HG02610 (cell line): ENCODE measurements at regions not wholly inside any gene's neighbourhood (a gene's known extent, or its start where the extent isn't known, plus 50 kb on each side); places are given as distances from the start of the nearest gene placed in this dataset.
"Not testable (repeated sequence)": the region's sequence is repeated elsewhere in the genome, so short reads cannot be mapped to it uniquely, and the experiment has no call there.

Experiments
- ATAC-seq: cut with Tn5 transposase; IDR thresholded peaks from one replicate; pipeline ENCODE4 v1.9.1; 2021; ENCODE audit warnings: mild to moderate bottlenecking, moderate library complexity; ENCODE audit not compliant: unreplicated experiment

DNA sequence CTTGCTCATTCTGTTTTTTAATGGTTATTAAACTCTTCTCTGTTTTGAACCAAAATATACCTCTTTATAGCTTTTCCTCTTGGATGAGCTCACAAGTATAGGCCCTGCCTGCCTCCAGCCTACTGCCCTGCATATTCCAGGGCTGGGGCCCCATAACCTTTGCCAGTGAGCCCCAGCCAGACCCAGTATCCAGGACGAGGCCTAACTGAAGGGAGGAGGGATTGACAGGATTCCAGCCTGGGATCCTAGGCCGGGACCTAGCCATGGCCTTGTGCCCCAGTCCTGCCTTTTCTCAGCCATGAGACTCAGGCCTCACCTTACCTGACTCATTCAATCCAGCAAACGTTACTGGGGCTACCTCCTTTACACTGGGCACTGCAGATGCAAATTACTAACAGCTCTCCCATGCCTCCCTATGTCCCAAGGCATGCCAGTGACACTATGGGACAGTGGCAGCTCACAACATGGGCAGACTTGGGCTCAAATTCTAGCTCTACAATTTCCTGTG lies 159.2 kb downstream of the DDX1 start:
- ATAC-seq = no peak

DNA sequence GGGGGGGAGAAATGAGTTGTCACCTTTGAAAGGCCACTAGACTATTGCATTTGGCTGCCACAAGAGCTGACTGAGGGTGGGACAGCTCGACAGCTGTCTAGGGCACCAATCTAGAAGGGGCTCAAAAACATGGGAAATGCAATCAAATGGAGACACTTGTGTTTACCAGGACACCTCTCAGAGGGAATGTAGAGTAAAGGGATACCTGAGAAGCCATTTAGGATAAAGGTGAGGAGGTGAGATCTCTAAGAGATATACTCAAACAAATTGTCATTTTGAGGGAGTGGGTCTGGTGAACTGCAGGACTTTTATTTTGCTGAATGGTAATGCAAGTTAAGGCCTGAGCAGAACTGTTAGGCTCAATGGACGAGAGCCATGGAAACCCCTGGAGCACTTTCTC lies 159.8 kb downstream of the DDX1 start:
- no peak for ATAC-seq

- no peak for ATAC-seq
Measured at GRCh38 chr2:15752552-15753232, 161.0 kb downstream of the DDX1 start.

DNA sequence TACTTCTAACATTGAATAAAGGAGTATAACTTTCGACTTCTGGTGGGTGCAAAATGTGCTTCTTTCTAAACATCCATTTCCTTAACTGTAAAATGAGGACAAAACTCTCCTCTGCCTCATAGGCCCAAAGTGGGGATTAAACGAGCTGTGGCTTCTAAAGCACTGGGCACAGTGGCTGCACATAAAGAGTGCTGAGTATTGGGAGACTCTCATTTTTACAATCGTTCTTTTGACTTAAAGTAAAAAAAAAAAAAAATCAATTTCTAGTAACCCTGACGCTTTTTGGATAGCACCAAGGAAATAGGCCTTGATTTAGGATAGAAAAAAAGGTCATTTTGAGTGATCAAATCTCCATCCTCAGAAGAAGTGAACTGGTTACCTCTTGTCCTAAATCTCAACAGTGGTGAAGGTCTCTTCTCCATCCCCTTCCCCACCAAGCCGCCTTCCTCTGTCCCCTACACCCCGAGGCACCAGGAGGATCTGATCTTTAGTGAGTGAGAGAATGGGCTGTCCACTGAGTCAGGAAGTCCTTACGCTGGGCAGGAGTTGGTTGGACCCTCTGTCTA lies 161.6 kb downstream of the DDX1 start:
- ATAC-seq = no peak

DNA sequence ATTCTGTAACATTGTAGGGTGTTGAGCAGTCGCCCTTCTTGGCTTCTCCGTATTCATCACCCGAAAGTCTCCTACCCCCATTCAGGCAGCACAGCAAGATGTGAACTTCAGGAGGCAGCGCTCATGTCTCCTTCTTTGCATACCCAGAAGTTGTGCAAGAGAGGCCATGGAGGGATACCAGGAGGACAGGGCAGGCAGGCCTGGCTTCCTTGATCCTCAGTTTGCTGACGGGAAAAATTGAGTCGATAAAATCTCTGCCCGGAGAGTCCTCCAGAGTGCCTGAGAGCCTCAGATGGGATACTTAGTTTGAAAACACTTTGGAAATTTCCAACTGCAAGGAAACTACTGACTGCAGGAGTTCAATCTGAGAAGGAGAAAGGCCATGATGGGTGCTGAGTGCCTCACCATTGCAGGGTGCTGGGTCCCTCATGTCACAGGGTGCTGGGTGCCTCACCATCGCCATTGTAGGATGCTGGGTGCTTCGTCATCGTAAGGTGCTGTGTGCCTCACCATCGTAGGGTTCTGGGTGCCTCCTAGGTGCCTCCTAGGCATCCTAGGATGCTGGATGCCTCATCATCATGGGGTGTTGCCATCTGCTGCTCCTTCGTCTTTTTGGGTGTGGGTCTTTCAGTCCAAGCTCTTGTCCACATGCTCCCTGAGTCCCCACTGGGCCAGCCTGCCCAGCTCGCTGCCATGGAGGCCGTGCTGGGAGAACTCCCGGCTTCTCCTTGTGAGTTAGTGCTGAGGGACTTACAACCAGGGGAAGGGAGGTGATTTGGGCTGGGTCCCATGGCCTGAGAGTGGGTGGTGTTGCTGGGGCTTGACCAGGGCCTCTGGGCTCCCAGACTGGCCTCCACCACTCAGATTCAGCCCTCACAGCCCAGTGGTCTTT lies 162.4 kb downstream of the DDX1 start:
- no peak for ATAC-seq

GRCh38 chr2:15754703-15755099 lies 163.0 kb downstream of the DDX1 start:
- no peak for ATAC-seq

DNA sequence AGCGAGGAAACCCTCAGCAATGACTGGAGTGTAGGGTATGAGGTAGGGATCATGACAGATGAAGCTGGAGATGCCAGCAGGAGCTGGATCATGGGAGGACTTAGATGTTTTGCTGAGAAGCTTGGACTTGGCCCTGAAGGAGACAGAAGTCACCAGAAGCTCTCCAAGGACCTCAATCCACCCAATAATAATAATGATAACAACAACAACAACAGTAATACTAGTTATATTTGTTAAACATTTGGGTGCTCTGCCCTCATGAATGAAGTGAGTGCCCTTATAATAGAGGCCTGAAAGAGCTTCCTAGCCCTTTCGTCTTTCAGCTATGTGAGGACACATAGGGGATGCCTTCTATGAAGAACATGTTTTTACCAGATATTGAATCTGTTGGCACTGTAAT lies 163.9 kb downstream of the DDX1 start:
- ATAC-seq = no peak

GRCh38 chr2:15756011-15756550 lies 164.4 kb downstream of the DDX1 start:
- no peak for ATAC-seq

- no peak for ATAC-seq
Measured at GRCh38 chr2:15756882-15757819, 165.5 kb downstream of the DDX1 start.

GRCh38 chr2:15757820-15758586 lies 166.3 kb downstream of the DDX1 start:
- ATAC-seq = no peak

GRCh38 chr2:15758848-15759247 lies 167.2 kb downstream of the DDX1 start:
- ATAC-seq = no peak

DNA sequence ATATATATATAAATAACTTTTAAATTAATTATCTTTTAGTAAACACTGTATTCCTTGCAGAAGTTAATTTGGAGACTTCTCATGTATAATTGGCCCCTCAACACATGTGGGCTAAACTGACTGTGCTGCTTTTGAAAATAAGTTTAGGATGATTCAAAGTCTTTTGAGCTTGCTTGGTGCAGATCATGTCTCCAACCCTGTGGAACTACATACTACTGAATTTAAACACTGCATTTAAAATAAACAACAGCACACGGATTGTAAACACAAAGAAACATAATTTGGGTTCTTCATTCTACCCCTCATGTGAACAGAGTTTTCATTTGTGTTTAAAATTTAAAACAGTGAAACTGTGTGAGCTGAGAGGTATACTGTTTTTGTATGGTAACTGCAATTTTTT lies 167.7 kb downstream of the DDX1 start:
- ATAC-seq = no peak

DNA sequence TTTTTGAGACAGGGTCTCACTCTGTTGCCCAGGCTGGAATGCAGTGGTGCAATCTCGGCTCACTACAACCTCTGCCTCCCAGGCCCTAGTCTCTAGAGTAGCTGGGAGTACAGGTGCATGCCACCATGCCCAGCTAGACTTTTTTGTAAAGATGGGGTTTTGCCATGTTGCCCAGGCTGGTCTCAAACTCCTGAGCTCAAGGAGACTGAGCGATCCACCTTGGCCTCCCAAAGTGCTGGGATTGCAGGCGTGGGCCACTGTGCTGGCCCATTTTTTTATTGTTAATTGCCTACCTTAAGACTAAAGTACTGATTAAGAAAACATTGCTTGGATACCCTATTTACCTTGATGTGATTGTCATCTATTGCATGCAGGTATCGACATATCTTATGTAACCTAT lies 168.1 kb downstream of the DDX1 start:
- not testable (repeated sequence) for ATAC-seq

GRCh38 chr2:15760232-15760910 lies 168.7 kb downstream of the DDX1 start:
- no peak for ATAC-seq

DNA sequence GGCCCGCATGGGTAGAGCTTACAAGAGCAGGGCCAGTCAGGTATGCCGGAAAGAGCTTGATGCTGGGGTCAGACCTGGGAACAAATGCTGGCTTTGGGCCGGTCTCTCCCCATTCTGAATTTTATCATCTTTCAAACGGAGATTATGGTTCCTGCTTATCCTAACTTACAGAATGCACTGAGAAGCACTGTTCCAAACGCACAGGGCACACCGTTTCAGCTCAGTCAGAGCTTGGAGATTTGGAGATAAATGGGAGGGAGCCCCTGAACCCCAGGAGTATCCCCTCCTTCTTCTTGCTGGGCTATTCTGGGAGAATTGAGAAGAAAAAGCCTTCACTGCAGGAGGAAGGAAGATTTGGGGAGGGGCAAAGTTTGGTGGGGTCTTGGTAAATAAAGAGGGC lies 169.4 kb downstream of the DDX1 start:
- ATAC-seq = no peak

DNA sequence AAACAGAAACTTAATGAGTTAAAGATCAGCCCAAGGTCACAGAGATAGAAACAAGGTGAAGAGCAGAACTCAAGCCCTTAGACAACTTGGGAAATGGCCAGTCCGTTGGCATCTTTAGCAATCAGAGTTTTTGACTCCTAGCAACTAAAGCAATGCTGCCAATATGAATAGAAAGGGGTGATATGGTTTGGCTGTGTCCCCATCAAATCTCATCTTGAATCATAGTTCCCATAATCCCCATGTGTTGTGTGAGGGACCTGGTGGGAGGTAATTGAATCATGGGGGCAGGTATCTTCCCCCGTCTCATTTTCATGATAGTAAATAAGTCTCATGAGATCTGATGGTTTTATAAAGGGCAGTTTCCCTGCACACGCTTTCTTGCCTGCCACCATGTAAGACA lies 170.2 kb downstream of the DDX1 start:
- no peak for ATAC-seq

DNA sequence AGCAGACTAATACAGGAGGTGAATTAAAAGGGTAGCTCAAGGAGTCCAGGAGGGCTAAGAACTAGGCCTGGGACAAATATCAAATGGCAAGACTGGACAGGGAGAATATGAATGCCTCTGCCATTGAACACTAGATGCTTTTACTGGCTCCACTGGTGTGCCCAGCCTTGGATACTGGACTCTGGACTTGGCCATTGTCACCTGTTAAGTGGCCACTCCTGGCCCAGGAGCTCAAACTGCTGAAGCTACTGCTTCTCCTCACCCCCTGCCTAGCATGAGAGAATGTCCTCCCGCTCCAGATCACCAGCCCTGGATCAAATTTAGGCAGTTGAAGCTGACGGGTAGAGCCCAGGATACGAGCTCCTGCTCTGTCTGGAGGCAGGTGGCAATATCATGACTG lies 170.8 kb downstream of the DDX1 start:
- no peak for ATAC-seq

GRCh38 chr2:15763106-15763821 lies 171.6 kb downstream of the DDX1 start:
- ATAC-seq = no peak
